ENCODE measurements at regions not wholly inside any gene's neighbourhood (a gene's known extent, or its start where the extent isn't known, plus 50 kb on each side); places are given as distances from the start of the nearest gene placed in this dataset.
"Not testable (repeated sequence)": the region's sequence is repeated elsewhere in the genome, so short reads cannot be mapped to it uniquely, and the experiment has no call there.

- TF ChIP-seq CTCF, POLR2A (IDR thresholded peaks at IDR 0.05): not testable (repeated sequence)
These were observed 618.3 kb upstream of the CBLB start for GRCh38 chr3:106486945-106487639.

Data from body of pancreas (tissue), 4 donors.